HCT116 (cell line): ENCODE measurements at regions not wholly inside any gene's neighbourhood (a gene's known extent, or its start where the extent isn't known, plus 50 kb on each side); places are given as distances from the start of the nearest gene placed in this dataset.

Source experiments
- CEBPB ChIP-seq: IDR thresholded peaks from 2 replicates; pipeline ENCODE4 v1.6.1; 2012; ENCODE audit warnings: low read depth
- EGR1 ChIP-seq: IDR thresholded peaks from 2 replicates; pipeline ENCODE4 v1.6.1; 2012; ENCODE audit warnings: low read depth
- EZH2 ChIP-seq: fragments of 200-600 bp; sonication (generic); IDR thresholded peaks from 2 replicates; pipeline ENCODE4 v1.6.1; 2017; ENCODE audit warnings: antibody characterized with exemption, mixed run types
- FOSL1 ChIP-seq: IDR thresholded peaks from 2 replicates; pipeline ENCODE4 v1.6.1; 2012; ENCODE audit warnings: low read depth
- POLR2A ChIP-seq: IDR thresholded peaks from 2 replicates; pipeline ENCODE4 v1.7.0; 2011; ENCODE audit warnings: borderline replicate concordance; ENCODE audit not compliant: insufficient read depth, insufficient read length; ENCODE audit errors: extremely low read depth
- POLR2AphosphoS5 ChIP-seq: IDR thresholded peaks from 2 replicates; pipeline ENCODE4 v1.6.1; 2011; ENCODE audit warnings: mild to moderate bottlenecking, low read depth, low read length, moderate library complexity
- SP1 ChIP-seq: IDR thresholded peaks from 2 replicates; pipeline ENCODE4 v1.6.1; 2012; ENCODE audit warnings: low read depth
- TCF7L2 ChIP-seq: IDR thresholded peaks from 2 replicates; pipeline ENCODE4 v1.7.0; 2011; ENCODE audit warnings: borderline replicate concordance, inconsistent platforms; ENCODE audit not compliant: insufficient read depth, insufficient read length; ENCODE audit errors: extremely low read depth
- ZBTB33 ChIP-seq: IDR thresholded peaks from 2 replicates; pipeline ENCODE4 v1.6.1; 2011; ENCODE audit warnings: mild to moderate bottlenecking, low read length, moderate library complexity; ENCODE audit not compliant: insufficient replicate concordance; ENCODE audit errors: extremely low read depth
- TF ChIP-seq, protein P1 (sequence below), 3 experiments: fragments of 200-600 bp in 1 of 3; sonication (generic) in 1 of 3; IDR thresholded peaks in 2 of 3; conservative IDR thresholded peaks in 1 of 3; 2 replicates each; pipeline ENCODE4 v1.5.1; 2012 to 2017; ENCODE audit warnings: low read depth in 2 of 3, low read length in 2 of 3, antibody characterized with exemption in 1 of 3, borderline replicate concordance in 1 of 3, control low read depth in 1 of 3, mild to moderate bottlenecking in 1 of 3, mixed read lengths in 1 of 3, mixed run types in 1 of 3, moderate library complexity in 1 of 3; ENCODE audit not compliant: insufficient read depth in 1 of 3

GRCh38 chr2:198791623-198792022, 666.1 kb downstream of the SATB2 start:
- TF ChIP-seq, protein P1, sequence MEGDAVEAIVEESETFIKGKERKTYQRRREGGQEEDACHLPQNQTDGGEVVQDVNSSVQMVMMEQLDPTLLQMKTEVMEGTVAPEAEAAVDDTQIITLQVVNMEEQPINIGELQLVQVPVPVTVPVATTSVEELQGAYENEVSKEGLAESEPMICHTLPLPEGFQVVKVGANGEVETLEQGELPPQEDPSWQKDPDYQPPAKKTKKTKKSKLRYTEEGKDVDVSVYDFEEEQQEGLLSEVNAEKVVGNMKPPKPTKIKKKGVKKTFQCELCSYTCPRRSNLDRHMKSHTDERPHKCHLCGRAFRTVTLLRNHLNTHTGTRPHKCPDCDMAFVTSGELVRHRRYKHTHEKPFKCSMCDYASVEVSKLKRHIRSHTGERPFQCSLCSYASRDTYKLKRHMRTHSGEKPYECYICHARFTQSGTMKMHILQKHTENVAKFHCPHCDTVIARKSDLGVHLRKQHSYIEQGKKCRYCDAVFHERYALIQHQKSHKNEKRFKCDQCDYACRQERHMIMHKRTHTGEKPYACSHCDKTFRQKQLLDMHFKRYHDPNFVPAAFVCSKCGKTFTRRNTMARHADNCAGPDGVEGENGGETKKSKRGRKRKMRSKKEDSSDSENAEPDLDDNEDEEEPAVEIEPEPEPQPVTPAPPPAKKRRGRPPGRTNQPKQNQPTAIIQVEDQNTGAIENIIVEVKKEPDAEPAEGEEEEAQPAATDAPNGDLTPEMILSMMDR (IDR thresholded peaks at IDR 0.05 in 2 of 3, conservative IDR thresholded peaks at IDR 0.05 in 1 of 3; ENCODE audit: borderline replicate concordance in 1 of 3, insufficient read depth in 1 of 3, low read depth in 2 of 3, low read length in 2 of 3) = no peak
- TF ChIP-seq POLR2A (no peak), TCF7L2 (no peak), EZH2 (no peak), CEBPB (no peak), POLR2AphosphoS5 (no peak), FOSL1 (no peak), ZBTB33 (no peak), SP1 (no peak), EGR1 (no peak)
